ENCODE measurements at regions not wholly inside any gene's neighbourhood (a gene's known extent, or its start where the extent isn't known, plus 50 kb on each side); places are given as distances from the start of the nearest gene placed in this dataset.

DNA sequence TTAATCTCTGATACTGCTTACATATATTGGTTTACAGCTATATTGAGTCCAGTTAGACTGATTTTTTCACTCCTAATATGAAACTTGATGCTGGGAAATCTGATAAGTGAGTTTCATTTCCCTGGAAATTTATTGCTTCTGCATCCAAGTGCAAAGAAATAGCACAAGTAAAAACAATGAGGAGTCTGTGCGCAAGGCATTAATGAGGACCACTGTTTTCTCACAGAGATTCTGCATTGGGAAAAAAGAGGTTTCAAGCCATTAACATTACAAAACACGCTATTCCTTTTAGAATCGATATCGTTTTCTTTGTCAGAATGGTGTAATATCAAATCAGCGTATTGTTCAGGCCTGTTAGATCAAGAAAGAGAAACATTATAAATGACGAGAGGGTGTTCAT is 723.3 kb upstream of the ARRDC4 start:
- no peak for TF ChIP-seq SIN3A (IDR thresholded peaks at IDR 0.05; ENCODE audit: borderline replicate concordance, insufficient read depth, low read length)
- TF ChIP-seq TAF1 (IDR thresholded peaks at IDR 0.05; ENCODE audit: borderline replicate concordance, insufficient read depth, low read length), result no peak
- no peak for TF ChIP-seq POLR2AphosphoS5 (IDR thresholded peaks at IDR 0.05; ENCODE audit: low read depth, low read length)
- TF ChIP-seq, protein P1, sequence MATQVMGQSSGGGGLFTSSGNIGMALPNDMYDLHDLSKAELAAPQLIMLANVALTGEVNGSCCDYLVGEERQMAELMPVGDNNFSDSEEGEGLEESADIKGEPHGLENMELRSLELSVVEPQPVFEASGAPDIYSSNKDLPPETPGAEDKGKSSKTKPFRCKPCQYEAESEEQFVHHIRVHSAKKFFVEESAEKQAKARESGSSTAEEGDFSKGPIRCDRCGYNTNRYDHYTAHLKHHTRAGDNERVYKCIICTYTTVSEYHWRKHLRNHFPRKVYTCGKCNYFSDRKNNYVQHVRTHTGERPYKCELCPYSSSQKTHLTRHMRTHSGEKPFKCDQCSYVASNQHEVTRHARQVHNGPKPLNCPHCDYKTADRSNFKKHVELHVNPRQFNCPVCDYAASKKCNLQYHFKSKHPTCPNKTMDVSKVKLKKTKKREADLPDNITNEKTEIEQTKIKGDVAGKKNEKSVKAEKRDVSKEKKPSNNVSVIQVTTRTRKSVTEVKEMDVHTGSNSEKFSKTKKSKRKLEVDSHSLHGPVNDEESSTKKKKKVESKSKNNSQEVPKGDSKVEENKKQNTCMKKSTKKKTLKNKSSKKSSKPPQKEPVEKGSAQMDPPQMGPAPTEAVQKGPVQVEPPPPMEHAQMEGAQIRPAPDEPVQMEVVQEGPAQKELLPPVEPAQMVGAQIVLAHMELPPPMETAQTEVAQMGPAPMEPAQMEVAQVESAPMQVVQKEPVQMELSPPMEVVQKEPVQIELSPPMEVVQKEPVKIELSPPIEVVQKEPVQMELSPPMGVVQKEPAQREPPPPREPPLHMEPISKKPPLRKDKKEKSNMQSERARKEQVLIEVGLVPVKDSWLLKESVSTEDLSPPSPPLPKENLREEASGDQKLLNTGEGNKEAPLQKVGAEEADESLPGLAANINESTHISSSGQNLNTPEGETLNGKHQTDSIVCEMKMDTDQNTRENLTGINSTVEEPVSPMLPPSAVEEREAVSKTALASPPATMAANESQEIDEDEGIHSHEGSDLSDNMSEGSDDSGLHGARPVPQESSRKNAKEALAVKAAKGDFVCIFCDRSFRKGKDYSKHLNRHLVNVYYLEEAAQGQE (IDR thresholded peaks at IDR 0.05; ENCODE audit: insufficient read depth in 1 of 2, low read depth in 2 of 2, low read length in 2 of 2), result no peak

DNA sequence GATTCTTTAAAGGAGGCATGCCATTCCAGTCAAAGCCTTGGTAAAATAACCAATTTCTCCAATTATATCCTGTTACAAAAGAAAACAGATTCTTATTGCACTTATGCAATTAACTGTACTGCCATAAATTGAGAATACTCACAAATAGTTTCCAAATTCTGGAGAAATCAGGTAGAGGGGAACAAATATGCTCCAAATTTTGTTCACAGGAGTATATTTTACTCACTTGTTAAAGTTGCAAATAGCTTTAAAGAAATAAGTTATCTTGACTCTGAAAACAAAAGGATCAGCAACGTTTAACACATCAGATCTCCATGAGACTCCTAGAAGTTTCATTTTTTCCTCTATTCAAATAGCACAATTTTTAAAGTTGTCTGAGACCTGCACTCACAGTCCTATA is 712.1 kb upstream of the ARRDC4 start:
- TF ChIP-seq, protein P1 (IDR thresholded peaks at IDR 0.05; ENCODE audit: insufficient read depth in 1 of 2, low read depth in 2 of 2, low read length in 2 of 2), result no peak
- TF ChIP-seq SIN3A (IDR thresholded peaks at IDR 0.05; ENCODE audit: borderline replicate concordance, insufficient read depth, low read length), result no peak

DNA sequence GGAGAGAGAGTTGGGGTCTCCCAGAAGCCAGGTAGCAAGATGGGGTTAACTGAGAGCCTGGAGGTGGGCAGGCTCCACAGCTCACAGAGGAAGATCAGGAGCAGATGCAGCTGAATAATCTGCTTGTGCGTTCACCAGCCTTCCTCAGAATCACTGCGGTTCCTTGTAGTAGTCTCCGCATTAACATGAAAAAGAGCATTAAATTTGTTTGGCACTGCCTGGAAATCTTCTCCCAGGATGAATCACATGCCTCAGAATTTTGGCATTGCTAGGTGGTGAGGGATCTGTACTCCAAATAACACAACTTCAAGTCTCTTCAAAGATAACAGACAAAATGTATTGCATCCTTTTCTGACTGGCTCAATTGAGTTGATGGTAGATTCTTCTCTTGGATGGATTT is 700.6 kb upstream of the ARRDC4 start:
- no peak for TF ChIP-seq POLR2AphosphoS5 (IDR thresholded peaks at IDR 0.05; ENCODE audit: low read depth, low read length)
- no peak for TF ChIP-seq TAF1 (IDR thresholded peaks at IDR 0.05; ENCODE audit: borderline replicate concordance, insufficient read depth, low read length)
- no peak for TF ChIP-seq SIN3A (IDR thresholded peaks at IDR 0.05; ENCODE audit: borderline replicate concordance, insufficient read depth, low read length)
- TF ChIP-seq, protein P1 (IDR thresholded peaks at IDR 0.05; ENCODE audit: insufficient read depth in 1 of 2, low read depth in 2 of 2, low read length in 2 of 2), result no peak

DNA sequence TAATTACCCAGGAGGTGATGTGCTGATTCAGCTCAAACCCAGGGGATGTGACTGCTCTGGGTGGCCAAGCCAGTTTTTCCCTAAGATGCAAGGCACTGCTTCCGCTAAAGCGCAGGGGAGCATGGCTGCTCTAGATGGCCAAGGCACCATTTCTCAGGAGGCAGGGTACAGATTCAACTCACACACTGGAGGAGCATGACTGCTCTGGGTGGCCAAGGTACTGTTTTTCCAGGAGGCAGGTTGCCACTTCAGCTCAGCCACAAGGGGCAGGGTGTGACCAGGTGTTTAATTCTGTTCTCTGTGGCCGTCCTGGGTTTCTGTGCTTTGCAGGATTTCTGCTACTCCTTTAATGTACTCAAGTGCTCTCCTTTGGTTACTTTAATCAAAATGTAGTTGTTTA is 659.3 kb upstream of the ARRDC4 start:
- no peak for TF ChIP-seq TAF1 (IDR thresholded peaks at IDR 0.05; ENCODE audit: borderline replicate concordance, insufficient read depth, low read length)
- no peak for TF ChIP-seq SIN3A (IDR thresholded peaks at IDR 0.05; ENCODE audit: borderline replicate concordance, insufficient read depth, low read length)
- no peak for TF ChIP-seq POLR2AphosphoS5 (IDR thresholded peaks at IDR 0.05; ENCODE audit: low read depth, low read length)
- TF ChIP-seq, protein P1 (IDR thresholded peaks at IDR 0.05; ENCODE audit: insufficient read depth in 1 of 2, low read depth in 2 of 2, low read length in 2 of 2), result no peak
- no peak for TF ChIP-seq FOXP2 (optimal IDR thresholded peaks at IDR 0.05; ENCODE audit: borderline replicate concordance, extremely low read depth, extremely low read length, insufficient read depth)

DNA sequence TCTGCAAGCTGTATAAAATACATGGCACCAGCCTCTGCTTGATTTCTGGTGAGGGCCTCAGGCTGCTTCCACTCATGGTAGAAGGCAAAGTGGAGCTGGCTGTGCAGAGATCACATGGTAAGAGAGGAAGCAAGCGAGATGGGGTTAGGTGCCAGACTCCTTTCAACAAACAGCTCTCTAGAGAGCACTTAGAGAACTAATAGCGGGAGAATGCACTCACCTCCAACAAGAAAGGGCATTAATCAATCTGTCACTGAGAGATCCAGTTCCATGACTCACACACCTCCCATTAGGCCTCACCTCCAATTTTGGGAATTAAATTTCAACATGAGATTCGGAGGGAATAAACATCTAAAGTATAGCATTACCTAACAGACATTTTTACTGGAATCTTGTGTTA is 644.1 kb upstream of the ARRDC4 start:
- TF ChIP-seq FOXP2 (optimal IDR thresholded peaks at IDR 0.05; ENCODE audit: borderline replicate concordance, extremely low read depth, extremely low read length, insufficient read depth), result no peak
- no peak for TF ChIP-seq SIN3A (IDR thresholded peaks at IDR 0.05; ENCODE audit: borderline replicate concordance, insufficient read depth, low read length)
- no peak for TF ChIP-seq POLR2AphosphoS5 (IDR thresholded peaks at IDR 0.05; ENCODE audit: low read depth, low read length)
- TF ChIP-seq, protein P1 (IDR thresholded peaks at IDR 0.05; ENCODE audit: insufficient read depth in 1 of 2, low read depth in 2 of 2, low read length in 2 of 2), result no peak
- no peak for TF ChIP-seq TAF1 (IDR thresholded peaks at IDR 0.05; ENCODE audit: borderline replicate concordance, insufficient read depth, low read length)

Data from PFSK-1 (cell line).